Stomach (tissue), 4 donors: ENCODE measurements at regions not wholly inside any gene's neighbourhood (a gene's known extent, or its start where the extent isn't known, plus 50 kb on each side); places are given as distances from the start of the nearest gene placed in this dataset.

Experiments
- CTCF ChIP-seq, 7 experiments: fragments of 450-650 bp in 4 of 7; fragments of 200-600 bp in 3 of 7; sonication (generic) in 3 of 7; IDR thresholded peaks; one replicate each; pipeline ENCODE4 v1.5.1; 2016 to 2019; ENCODE audit warnings: antibody characterized with exemption in 7 of 7, control low read depth in 2 of 7, mild to moderate bottlenecking in 1 of 7
- POLR2A ChIP-seq, 4 donors: fragments of 450-650 bp; IDR thresholded peaks; one replicate each; pipeline ENCODE4 v1.6.1; 2016; ENCODE audit warnings: antibody characterized with exemption in 4 of 4, control low read depth in 2 of 4, mild to moderate bottlenecking in 1 of 4, moderate library complexity in 1 of 4

DNA sequence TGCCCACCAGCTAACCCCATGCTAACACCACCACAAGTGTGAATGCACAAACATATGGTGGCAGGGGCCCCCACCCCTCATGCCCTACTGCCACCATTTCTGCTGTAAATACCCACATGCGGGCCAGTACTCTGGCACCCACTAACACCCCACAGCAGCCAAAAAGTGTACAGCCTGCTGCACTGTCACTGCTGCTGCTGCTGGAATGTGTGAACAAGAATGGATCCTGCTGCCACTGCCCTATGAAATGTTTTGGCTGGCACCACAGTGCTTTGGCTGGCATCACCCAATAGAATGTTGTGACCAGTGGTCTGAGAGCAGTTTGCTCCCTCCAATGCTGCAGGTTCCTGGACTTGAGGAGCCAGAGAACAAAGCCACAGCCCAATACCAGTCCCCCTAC, 606.6 kb upstream of the SORCS1 start:
- TF ChIP-seq CTCF (IDR thresholded peaks at IDR 0.05) (no peak), POLR2A (IDR thresholded peaks at IDR 0.05) (no peak)
